Naive thymus-derived CD4-positive, alpha-beta T cell (primary cell): ENCODE measurements at regions not wholly inside any gene's neighbourhood (a gene's known extent, or its start where the extent isn't known, plus 50 kb on each side); places are given as distances from the start of the nearest gene placed in this dataset.

Source experiments
- ATAC-seq: fragments of 150-1000 bp; cut with Tn5 transposase; 2 replicates; pipeline ENCODE4 v1.10.0; 2021; ENCODE audit warnings: mild to moderate bottlenecking, moderate library complexity
- CTCF ChIA-PET: fragments of 350-600 bp; sonication (Branson Sonifier 250); formaldehyde crosslinking; loops from one replicate; lab custom pipeline; 2021; ENCODE audit warnings: antibody characterized with exemption; lab: Charles Lee
- POLR2A ChIA-PET: fragments of 350-600 bp; sonication (Branson Sonifier 250); formaldehyde crosslinking; loops from one replicate; lab custom pipeline; 2021; ENCODE audit warnings: antibody characterized with exemption, inconsistent platforms; lab: Charles Lee
- DNase-seq, 9 donors: peaks; one replicate each; pipeline versions ENCODE4 v3.0.0 to v3.0.0-alpha.2; 2020 to 2022; ENCODE audit warnings: mixed read lengths in 1 of 9
- H3K27ac ChIP-seq: one replicate; pipeline ENCODE4 v1.7.0; 2013; ENCODE audit warnings: mild to moderate bottlenecking, low read depth, low read length, moderate library complexity
- H3K27me3 ChIP-seq, 2 donors: one replicate each; pipeline ENCODE4 v1.7.0; 2013; ENCODE audit warnings: low read length in 2 of 2, mild to moderate bottlenecking in 2 of 2, moderate library complexity in 2 of 2; ENCODE audit not compliant: control insufficient read depth in 2 of 2, insufficient read depth in 2 of 2
- H3K36me3 ChIP-seq, 3 experiments: 1 replicate in 2 of 3; 2 replicates in 1 of 3; pipeline ENCODE4 v1.7.0; 2013; ENCODE audit warnings: low read length in 3 of 3, mild to moderate bottlenecking in 3 of 3, moderate library complexity in 1 of 3; ENCODE audit not compliant: insufficient read depth in 3 of 3, control insufficient read depth in 2 of 3
- H3K4me1 ChIP-seq, 2 donors: one replicate each; pipeline ENCODE4 v1.7.0; 2013; ENCODE audit warnings: low read length in 2 of 2, mild to moderate bottlenecking in 2 of 2, moderate library complexity in 1 of 2; ENCODE audit not compliant: control insufficient read depth in 2 of 2, insufficient read depth in 2 of 2
- H3K4me3 ChIP-seq: 2 replicates; pipeline ENCODE4 v1.7.0; 2013; ENCODE audit warnings: mild to moderate bottlenecking, low read length
- H3K9me3 ChIP-seq, 3 experiments: 1 replicate in 2 of 3; 2 replicates in 1 of 3; pipeline ENCODE4 v1.7.0; 2013; ENCODE audit warnings: low read length in 3 of 3; ENCODE audit not compliant: control insufficient read depth in 2 of 3
- H3K27ac Mint-ChIP-seq, 9 donors: one replicate each; pipeline ENCODE4 v1.8.0; 2020 to 2022; ENCODE audit warnings: mixed read lengths in 9 of 9, mild to moderate bottlenecking in 8 of 9, moderate library complexity in 5 of 9, inconsistent platforms in 2 of 9
- H3K27me3 Mint-ChIP-seq, 5 donors: one replicate each; pipeline ENCODE4 v1.8.0; 2021 to 2022; ENCODE audit warnings: mixed read lengths in 5 of 5, mild to moderate bottlenecking in 1 of 5
- H3K36me3 Mint-ChIP-seq, 5 donors: one replicate each; pipeline ENCODE4 v1.8.0; 2020 to 2022; ENCODE audit warnings: mixed read lengths in 5 of 5, mild to moderate bottlenecking in 3 of 5, inconsistent platforms in 1 of 5
- H3K4me1 Mint-ChIP-seq, 7 donors: one replicate each; pipeline ENCODE4 v1.8.0; 2020 to 2022; ENCODE audit warnings: mixed read lengths in 7 of 7, mild to moderate bottlenecking in 3 of 7, inconsistent platforms in 1 of 7
- H3K4me3 Mint-ChIP-seq, 10 donors: one replicate each; pipeline ENCODE4 v1.8.0; 2020 to 2022; ENCODE audit warnings: mild to moderate bottlenecking in 10 of 10, mixed read lengths in 10 of 10, moderate library complexity in 6 of 10, inconsistent platforms in 2 of 10
- H3K9me3 Mint-ChIP-seq, 11 donors: one replicate each; pipeline ENCODE4 v1.8.0; 2020 to 2022; ENCODE audit warnings: mixed read lengths in 11 of 11, mild to moderate bottlenecking in 4 of 11, inconsistent platforms in 1 of 11, moderate library complexity in 1 of 11
- intact Hi-C, 2 donors: fragments of 100-400 bp; cut with micrococcal nuclease; formaldehyde crosslinking; loops; one replicate each; pipeline ENCODE4 v1.15.1; 2023

DNA sequence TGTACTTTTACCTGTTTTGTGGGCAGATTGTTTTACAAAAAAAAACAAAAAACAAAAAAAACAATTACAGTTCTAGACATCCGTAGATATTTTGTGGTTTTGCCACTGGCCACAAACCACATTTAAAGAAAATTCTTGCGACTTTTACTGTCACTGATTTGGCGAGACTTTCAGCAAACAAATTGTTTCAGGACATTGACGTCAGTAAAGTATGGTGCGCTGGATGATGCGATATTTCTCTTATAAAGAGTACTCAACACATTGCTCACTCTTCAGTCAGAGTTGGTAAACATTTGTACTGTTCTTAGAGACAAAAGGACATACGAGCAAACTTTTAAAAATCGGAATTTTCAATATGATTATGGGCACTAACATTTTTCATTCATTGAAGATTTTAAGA lies 229.8 kb downstream of the HAO1 start:
- Mint-ChIP-seq H3K27me3 (no peaks in the 10 kb centered on the region), H3K27ac (no peak overlapping the region), H3K4me3 (no peak overlapping the region), H3K36me3 (no peaks in the 10 kb centered on the region), H3K4me1 (no peaks in the 10 kb centered on the region), H3K9me3 (peaks cover 0 to 7% (median 3%) of the 10 kb centered on the region in 11 donors)
- DNase-seq (no peak), ATAC-seq (no peak)
- ChIA-PET POLR2A (no interaction called here), CTCF (no interaction called here)
- no peaks in the 10 kb centered on the region for H3K4me1 ChIP-seq
- H3K4me3 ChIP-seq, result no peak overlapping the region
- H3K27ac ChIP-seq, result no peak overlapping the region
- intact Hi-C loops, result no loop called here
- H3K27me3 ChIP-seq, result no peaks in the 10 kb centered on the region
- no peaks in the 10 kb centered on the region for H3K9me3 ChIP-seq
- no peaks in the 10 kb centered on the region for H3K36me3 ChIP-seq

DNA sequence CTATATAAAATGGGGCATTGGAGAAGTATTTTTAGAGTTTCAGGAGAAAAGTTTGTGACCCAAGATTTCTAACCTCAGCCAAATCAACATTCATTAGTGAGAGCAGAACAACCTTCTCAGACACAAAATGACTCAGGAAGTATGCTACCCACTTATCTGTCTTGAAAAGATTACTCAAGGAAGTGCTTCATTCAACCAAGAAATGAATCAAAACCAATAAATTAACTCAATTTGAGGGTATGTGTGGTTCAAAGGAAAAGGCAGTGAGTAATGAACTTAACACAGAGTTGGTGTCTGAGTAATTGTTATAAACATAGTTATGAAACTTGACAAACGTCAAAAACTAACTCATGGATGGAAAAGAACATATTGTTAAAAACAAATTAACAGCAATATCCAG lies 227.6 kb downstream of the HAO1 start:
- peaks cover 0 to 7% (median 0%) of the 10 kb centered on the region in 11 donors for H3K9me3 Mint-ChIP-seq
- H3K36me3 ChIP-seq, result no peaks in the 10 kb centered on the region
- POLR2A ChIA-PET, result no interaction called here
- ATAC-seq (no peak), DNase-seq (no peak)
- H3K4me3 ChIP-seq, result no peak overlapping the region
- H3K4me1 Mint-ChIP-seq, result no peaks in the 10 kb centered on the region
- H3K27me3 ChIP-seq, result no peaks in the 10 kb centered on the region
- no peaks in the 10 kb centered on the region for H3K27me3 Mint-ChIP-seq
- no peak overlapping the region for H3K4me3 Mint-ChIP-seq
- no peaks in the 10 kb centered on the region for H3K9me3 ChIP-seq
- CTCF ChIA-PET, result no interaction called here
- no peaks in the 10 kb centered on the region for H3K4me1 ChIP-seq
- no peaks in the 10 kb centered on the region for H3K36me3 Mint-ChIP-seq
- H3K27ac Mint-ChIP-seq, result no peak overlapping the region
- intact Hi-C loops, result no loop called here
- no peak overlapping the region for H3K27ac ChIP-seq

- ChIA-PET POLR2A (no interaction called here), CTCF (no interaction called here)
- H3K4me3 ChIP-seq, result no peak overlapping the region
- DNase-seq (no peak), ATAC-seq (no peak)
- Mint-ChIP-seq H3K4me3 (no peak overlapping the region), H3K36me3 (no peaks in the 10 kb centered on the region), H3K27ac (no peak overlapping the region), H3K27me3 (no peaks in the 10 kb centered on the region), H3K9me3 (peaks cover 0 to 7% (median 0%) of the 10 kb centered on the region in 11 donors), H3K4me1 (no peaks in the 10 kb centered on the region)
- H3K9me3 ChIP-seq, result no peaks in the 10 kb centered on the region
- no peaks in the 10 kb centered on the region for H3K27me3 ChIP-seq
- no peaks in the 10 kb centered on the region for H3K4me1 ChIP-seq
- no peaks in the 10 kb centered on the region for H3K36me3 ChIP-seq
- no peak overlapping the region for H3K27ac ChIP-seq
- intact Hi-C loops, result no loop called here
These were observed 225.7 kb downstream of the HAO1 start for GRCh38 chr20:7714549-7714948.

DNA sequence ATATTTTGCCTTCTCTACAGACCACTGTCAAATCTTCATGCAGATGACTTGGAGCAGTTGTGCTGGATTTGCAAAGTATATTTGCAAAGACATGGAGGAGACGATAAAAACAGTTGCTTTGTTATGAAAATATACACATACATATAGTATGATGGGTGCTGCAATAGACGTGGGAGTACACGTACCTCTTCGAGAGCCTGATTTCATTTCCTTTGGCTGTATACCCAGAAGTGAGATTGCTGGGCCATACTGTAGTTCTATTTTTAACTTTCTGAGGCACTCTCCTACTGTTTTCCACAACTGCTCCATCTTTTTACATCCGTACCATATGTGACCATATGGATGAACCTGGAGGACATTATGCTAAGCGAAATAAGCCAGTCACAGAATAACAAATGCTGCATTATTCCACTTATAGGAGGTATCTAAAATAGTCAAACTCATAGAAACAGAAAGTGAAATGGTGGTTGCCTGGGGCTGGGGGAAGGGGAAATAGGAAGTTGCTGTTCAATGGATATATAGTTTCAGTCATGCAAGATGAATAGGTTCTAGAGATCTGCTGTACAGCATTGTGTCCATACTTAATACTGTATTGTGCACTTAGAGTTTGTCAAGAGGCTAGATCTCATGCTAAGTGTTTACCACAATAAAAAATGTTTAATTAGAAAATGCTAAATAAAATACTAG lies 223.8 kb downstream of the HAO1 start:
- Mint-ChIP-seq H3K27ac (peak overlapping the region in 1 of 9 donors; percentile 12), H3K4me1 (no peaks in the 10 kb centered on the region), H3K27me3 (no peaks in the 10 kb centered on the region), H3K9me3 (peaks cover 0 to 8% (median 2%) of the 10 kb centered on the region in 11 donors), H3K36me3 (no peaks in the 10 kb centered on the region), H3K4me3 (no peak overlapping the region)
- Histone ChIP-seq H3K4me3 (no peak overlapping the region), H3K36me3 (no peaks in the 10 kb centered on the region), H3K4me1 (no peaks in the 10 kb centered on the region), H3K9me3 (no peaks in the 10 kb centered on the region), H3K27me3 (no peaks in the 10 kb centered on the region), H3K27ac (no peak overlapping the region)
- POLR2A ChIA-PET, result no interaction called here
- ATAC-seq (no peak), DNase-seq (no peak)
- CTCF ChIA-PET, result no interaction called here
- intact Hi-C loops, result no loop called here

DNA sequence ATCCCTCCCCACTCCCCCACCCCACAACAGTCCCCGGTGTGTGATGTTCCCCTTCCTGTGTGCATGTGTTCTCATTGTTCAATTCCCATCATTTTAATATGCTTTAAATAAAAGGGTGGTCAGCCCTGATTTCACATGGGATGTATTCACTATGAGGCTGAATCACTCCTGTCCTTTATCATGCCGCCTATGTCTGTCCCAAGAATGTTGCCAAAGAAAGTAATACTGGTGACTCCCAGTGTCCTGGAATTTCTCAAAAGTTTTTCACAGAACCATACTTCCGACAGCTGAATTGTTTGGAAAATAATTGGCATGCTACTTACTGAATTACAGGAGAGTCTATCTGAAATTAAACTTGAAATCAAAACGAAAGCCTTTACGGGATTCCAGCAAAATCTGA lies 217.7 kb downstream of the HAO1 start:
- Mint-ChIP-seq H3K4me3 (no peak overlapping the region), H3K9me3 (peaks cover 0 to 8% (median 4%) of the 10 kb centered on the region in 11 donors), H3K27me3 (no peaks in the 10 kb centered on the region), H3K4me1 (no peaks in the 10 kb centered on the region), H3K27ac (no peak overlapping the region), H3K36me3 (no peaks in the 10 kb centered on the region)
- DNase-seq, result no peak
- ATAC-seq, result no peak
- no peaks in the 10 kb centered on the region for H3K4me1 ChIP-seq
- ChIA-PET POLR2A (no interaction called here), CTCF (no interaction called here)
- intact Hi-C loops, result no loop called here
- no peaks in the 10 kb centered on the region for H3K9me3 ChIP-seq
- no peaks in the 10 kb centered on the region for H3K36me3 ChIP-seq
- H3K4me3 ChIP-seq, result no peak overlapping the region
- no peak overlapping the region for H3K27ac ChIP-seq
- H3K27me3 ChIP-seq, result no peaks in the 10 kb centered on the region

DNA sequence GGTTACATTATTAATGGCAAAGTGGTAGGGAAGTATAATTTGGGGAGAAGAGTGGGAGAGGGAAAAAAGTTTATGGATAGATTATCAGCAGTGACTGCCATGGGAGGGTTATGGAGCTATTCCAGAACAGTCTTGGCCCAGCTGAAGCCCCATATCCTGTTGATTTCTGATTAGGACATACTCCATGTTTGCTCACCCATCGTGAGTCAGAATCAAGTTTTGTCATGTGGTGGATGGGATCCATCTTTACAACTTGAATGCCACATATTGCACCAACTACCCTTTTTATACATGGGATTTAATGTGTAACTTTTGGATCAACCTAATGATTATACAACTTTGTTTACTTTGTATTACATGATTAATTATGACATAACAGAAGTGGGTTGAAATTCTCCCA lies 217.0 kb downstream of the HAO1 start:
- DNase-seq (no peak), ATAC-seq (no peak)
- Histone ChIP-seq H3K36me3 (no peaks in the 10 kb centered on the region), H3K9me3 (no peaks in the 10 kb centered on the region), H3K27me3 (no peaks in the 10 kb centered on the region), H3K4me1 (no peaks in the 10 kb centered on the region), H3K27ac (no peak overlapping the region), H3K4me3 (no peak overlapping the region)
- no peaks in the 10 kb centered on the region for H3K36me3 Mint-ChIP-seq
- peaks cover 0 to 8% (median 4%) of the 10 kb centered on the region in 11 donors for H3K9me3 Mint-ChIP-seq
- CTCF ChIA-PET, result no interaction called here
- H3K27me3 Mint-ChIP-seq, result no peaks in the 10 kb centered on the region
- H3K27ac Mint-ChIP-seq, result no peak overlapping the region
- POLR2A ChIA-PET, result no interaction called here
- intact Hi-C loops, result no loop called here
- H3K4me3 Mint-ChIP-seq, result no peak overlapping the region
- H3K4me1 Mint-ChIP-seq, result no peaks in the 10 kb centered on the region

GRCh38 chr20:7728338-7728737 lies 211.9 kb downstream of the HAO1 start:
- ChIA-PET CTCF (no interaction called here), POLR2A (no interaction called here)
- no peak for DNase-seq
- H3K36me3 Mint-ChIP-seq, result no peaks in the 10 kb centered on the region
- peaks cover 0 to 3% (median 0%) of the 10 kb centered on the region in 11 donors for H3K9me3 Mint-ChIP-seq
- no peak overlapping the region for H3K4me3 Mint-ChIP-seq
- no peaks in the 10 kb centered on the region for H3K4me1 Mint-ChIP-seq
- H3K27me3 Mint-ChIP-seq, result no peaks in the 10 kb centered on the region
- Histone ChIP-seq H3K4me3 (no peak overlapping the region), H3K36me3 (no peaks in the 10 kb centered on the region), H3K9me3 (no peaks in the 10 kb centered on the region), H3K27me3 (no peaks in the 10 kb centered on the region), H3K4me1 (no peaks in the 10 kb centered on the region), H3K27ac (no peak overlapping the region)
- H3K27ac Mint-ChIP-seq, result no peak overlapping the region
- ATAC-seq, result no peak
- intact Hi-C loops, result no loop called here
